ENCODE measurements at regions not wholly inside any gene's neighbourhood (a gene's known extent, or its start where the extent isn't known, plus 50 kb on each side); places are given as distances from the start of the nearest gene placed in this dataset.

DNA sequence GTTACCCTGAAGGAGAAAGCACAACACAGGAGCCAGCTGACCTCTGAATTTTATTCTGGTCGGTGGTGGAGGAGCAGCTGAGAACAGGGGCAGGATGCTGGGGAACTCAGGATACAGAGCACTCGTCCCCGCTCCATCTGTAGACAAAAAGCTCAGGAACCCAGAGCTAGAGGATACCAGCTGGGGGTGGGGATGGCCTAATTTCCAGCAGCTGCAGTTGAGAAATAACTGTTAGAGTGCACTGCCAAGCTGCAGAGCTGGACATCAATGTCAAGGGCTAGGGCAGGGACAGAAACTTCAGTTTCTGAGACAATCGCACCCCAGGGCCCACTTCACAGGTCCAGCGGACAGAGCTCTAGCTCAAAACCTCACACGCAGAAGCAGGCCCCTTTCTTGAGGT, 122.1 kb upstream of the GUCY1A1 start:
- no peak for TF ChIP-seq CTCF (conservative IDR thresholded peaks at IDR 0.05)
- TF ChIP-seq EZH2 (IDR thresholded peaks at IDR 0.05; ENCODE audit: low read depth): no peak
